SU-DHL-6 (cell line): ENCODE measurements at regions not wholly inside any gene's neighbourhood (a gene's known extent, or its start where the extent isn't known, plus 50 kb on each side); places are given as distances from the start of the nearest gene placed in this dataset.
"Not testable (repeated sequence)": the region's sequence is repeated elsewhere in the genome, so short reads cannot be mapped to it uniquely, and the experiment has no call there.

Source experiments
- H2AFZ ChIP-seq: fragments of 200-600 bp; sonication (generic); 2 replicates; pipeline ENCODE4 v1.6.1; 2014; ENCODE audit warnings: low read depth, mild to moderate bottlenecking, moderate library complexity, mixed read lengths, antibody characterized with exemption, low read length; ENCODE audit not compliant: severe bottlenecking
- H3F3A ChIP-seq: fragments of 200-600 bp; shearing (Covaris generic); 2 replicates; pipeline ENCODE4 v1.6.0; 2016; ENCODE audit warnings: antibody characterized with exemption, mild to moderate bottlenecking; ENCODE audit not compliant: insufficient read depth
- H3K27ac ChIP-seq: fragments of 200-600 bp; sonication (generic); 2 replicates; pipeline ENCODE4 v1.5.1; 2016; ENCODE audit warnings: low read depth, mild to moderate bottlenecking, low read length, moderate library complexity, mixed read lengths
- H3K27me3 ChIP-seq: fragments of 200-600 bp; sonication (generic), shearing (Covaris generic); 2 replicates; pipeline ENCODE4 v1.6.0; 2014; ENCODE audit warnings: mild to moderate bottlenecking, low read length
- H3K36me3 ChIP-seq: fragments of 200-600 bp; sonication (generic); 2 replicates; pipeline ENCODE4 v1.6.1; 2014; ENCODE audit warnings: mild to moderate bottlenecking, low read length, mixed read lengths
- H3K4me2 ChIP-seq: fragments of 300-600, 200-600 bp; shearing (Covaris generic), sonication (generic); 2 replicates; pipeline ENCODE4 v1.6.0; 2014; ENCODE audit warnings: low read length, low read depth, mild to moderate bottlenecking; ENCODE audit not compliant: poor library complexity, severe bottlenecking
- H3K4me3 ChIP-seq: fragments of 200-600 bp; sonication (generic); 2 replicates; pipeline ENCODE4 v1.5.1; 2014; ENCODE audit warnings: antibody characterized with exemption, low read length, mild to moderate bottlenecking, mixed read lengths; ENCODE audit not compliant: insufficient read depth, poor library complexity, severe bottlenecking
- H3K79me2 ChIP-seq: fragments of 200-600 bp; sonication (generic); 2 replicates; pipeline ENCODE4 v1.6.1; 2014; ENCODE audit warnings: mild to moderate bottlenecking, low read length, moderate library complexity; ENCODE audit not compliant: insufficient read depth
- H3K9ac ChIP-seq: fragments of 200-600 bp; sonication (generic); 2 replicates; pipeline ENCODE4 v1.7.0; 2014; ENCODE audit warnings: mild to moderate bottlenecking, low read length
- H3K9me2 ChIP-seq: fragments of 200-600 bp; sonication (generic); replicated peaks from 2 replicates; pipeline ENCODE4 v1.6.1; 2014; ENCODE audit warnings: low read length; ENCODE audit not compliant: insufficient read depth
- H3K9me3 ChIP-seq: fragments of 200-600 bp; sonication (generic); 2 replicates; pipeline ENCODE4 v1.6.1; 2014; ENCODE audit warnings: low read length, mixed read lengths; ENCODE audit not compliant: insufficient read depth
- H4K20me1 ChIP-seq: fragments of 200-600 bp; sonication (generic); 2 replicates; pipeline ENCODE4 v1.6.1; 2014; ENCODE audit warnings: low read depth, mild to moderate bottlenecking, antibody characterized with exemption, low read length, moderate library complexity, mixed read lengths
- CTCF ChIP-seq: fragments of 200-600 bp; sonication (generic); IDR thresholded peaks from one replicate; pipeline ENCODE4 v1.5.1; 2017; ENCODE audit warnings: antibody characterized with exemption, mild to moderate bottlenecking, low read length, moderate library complexity; ENCODE audit not compliant: insufficient read depth, poor library complexity, severe bottlenecking
- EZH2phosphoT487 ChIP-seq: fragments of 200-600 bp; sonication (generic), shearing (Covaris generic); conservative IDR thresholded peaks from 2 replicates; pipeline ENCODE4 v1.6.1; 2018; ENCODE audit warnings: mild to moderate bottlenecking, antibody characterized with exemption, low read length, moderate library complexity, mixed read lengths

DNA sequence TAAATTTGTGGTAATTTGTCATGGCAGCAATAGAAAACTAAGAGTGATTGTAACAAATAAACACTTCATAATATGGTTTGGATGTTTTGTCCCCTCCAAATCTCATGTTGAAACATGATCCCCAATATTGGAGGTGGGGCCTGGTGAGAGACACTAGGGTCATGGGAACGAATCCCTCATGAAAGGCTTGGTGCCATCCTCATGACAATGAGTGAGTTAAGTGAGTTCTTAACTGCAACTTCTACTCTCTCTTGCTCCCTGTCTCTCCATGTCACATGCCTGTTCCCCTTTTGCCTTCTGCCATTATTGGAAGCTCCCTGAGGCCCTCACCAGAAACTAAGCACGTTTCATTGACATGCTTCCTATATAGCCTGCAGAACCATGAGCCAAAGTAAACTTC is 1233.2 kb downstream of the OLFM4 start:
- no peak overlapping the region for H2AFZ ChIP-seq
- H3K4me3 ChIP-seq = no peak overlapping the region
- no peaks in the 10 kb centered on the region for H4K20me1 ChIP-seq
- H3F3A ChIP-seq = no peaks in the 10 kb centered on the region
- no peaks in the 10 kb centered on the region for H3K9me3 ChIP-seq
- no peaks in the 10 kb centered on the region for H3K36me3 ChIP-seq
- no peak overlapping the region for H3K27ac ChIP-seq
- H3K79me2 ChIP-seq = no peaks in the 10 kb centered on the region
- no peak overlapping the region for H3K4me2 ChIP-seq
- no peaks in the 10 kb centered on the region for H3K9me2 ChIP-seq
- H3K27me3 ChIP-seq = no peaks in the 10 kb centered on the region
- no peak overlapping the region for H3K9ac ChIP-seq
- TF ChIP-seq EZH2phosphoT487 = no peak
- TF ChIP-seq CTCF = no peak

GRCh38 chr13:54263868-54264267 is 1235.3 kb downstream of the OLFM4 start:
- Histone ChIP-seq H3F3A (no peaks in the 10 kb centered on the region), H3K27ac (no peak overlapping the region)

DNA sequence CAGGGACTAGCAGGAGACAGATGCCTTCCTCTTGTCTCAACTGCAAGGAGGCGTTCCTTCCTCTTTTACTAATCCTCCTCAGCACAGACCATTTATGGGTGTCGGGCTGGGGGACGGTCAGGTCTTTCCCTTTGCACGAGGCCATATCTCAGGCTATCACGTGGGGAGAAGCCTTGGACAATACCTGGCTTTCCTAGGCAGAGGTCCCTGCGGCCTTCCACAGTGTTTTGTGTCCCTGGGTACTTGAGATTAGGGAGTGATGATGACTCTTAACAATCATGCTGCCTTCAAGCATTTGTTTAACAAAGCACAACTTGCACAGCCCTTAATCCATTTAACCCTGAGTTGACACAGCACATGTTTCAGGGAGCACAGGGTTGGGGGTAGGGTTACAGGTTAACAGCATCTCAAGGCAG is 1238.6 kb downstream of the OLFM4 start:
- H3F3A ChIP-seq, H3K4me3 ChIP-seq, H3K79me2 ChIP-seq, H4K20me1 ChIP-seq, H3K4me2 ChIP-seq, H3K9me3 ChIP-seq, H3K9me2 ChIP-seq, H3K9ac ChIP-seq, H3K27ac ChIP-seq, H2AFZ ChIP-seq, H3K27me3 ChIP-seq, H3K36me3 ChIP-seq: not testable (repeated sequence)

More at GRCh38 chr13:54263868-54264267, 1235.3 kb downstream of the OLFM4 start:
- H3K79me2 ChIP-seq = no peaks in the 10 kb centered on the region
- no peak overlapping the region for H3K9ac ChIP-seq
- H3K9me2 ChIP-seq = no peaks in the 10 kb centered on the region
- no peak overlapping the region for H3K4me3 ChIP-seq
- no peaks in the 10 kb centered on the region for H3K9me3 ChIP-seq
- no peak overlapping the region for H3K4me2 ChIP-seq
- TF ChIP-seq EZH2phosphoT487 = no peak
- no peak for TF ChIP-seq CTCF
- H3K36me3 ChIP-seq = no peaks in the 10 kb centered on the region
- no peak overlapping the region for H2AFZ ChIP-seq
- H3K27me3 ChIP-seq = no peaks in the 10 kb centered on the region
- H4K20me1 ChIP-seq = no peaks in the 10 kb centered on the region

GRCh38 chr13:54268013-54268695 is 1239.5 kb downstream of the OLFM4 start:
- not testable (repeated sequence) for H2AFZ ChIP-seq, H3K4me3 ChIP-seq, H3K27ac ChIP-seq, H3K9me2 ChIP-seq, H3K36me3 ChIP-seq, H3K79me2 ChIP-seq, H3K9me3 ChIP-seq, H3F3A ChIP-seq, H3K9ac ChIP-seq, H4K20me1 ChIP-seq, H3K27me3 ChIP-seq, H3K4me2 ChIP-seq
